ENCODE measurements at regions not wholly inside any gene's neighbourhood (a gene's known extent, or its start where the extent isn't known, plus 50 kb on each side); places are given as distances from the start of the nearest gene placed in this dataset.

DNA sequence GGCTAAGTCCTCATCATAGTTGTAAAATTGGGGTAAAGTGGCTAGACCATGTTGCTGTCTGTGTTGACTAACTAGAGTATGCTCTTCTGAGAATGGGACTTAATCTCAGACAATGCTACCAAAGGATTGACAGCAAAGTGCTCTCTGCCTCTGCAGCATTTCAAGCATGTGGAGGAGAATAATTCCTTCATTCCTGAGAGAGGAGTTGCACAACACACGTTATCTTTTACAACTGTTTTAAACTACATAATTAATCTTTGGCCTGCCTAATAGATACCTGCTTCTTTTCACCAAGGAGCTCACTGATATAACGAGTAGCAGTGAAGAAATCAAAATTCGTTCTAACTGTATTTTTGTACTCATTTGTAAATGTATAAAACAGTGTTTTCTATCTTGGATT is 2172.2 kb downstream of the PCDH9 start:
- no peak for TF ChIP-seq CTCF (IDR thresholded peaks at IDR 0.05)
- TF ChIP-seq POLR2AphosphoS5 (IDR thresholded peaks at IDR 0.05) = no peak
- no peak for TF ChIP-seq POLR2A (IDR thresholded peaks at IDR 0.05)

All from gastroesophageal sphincter (tissue), 3 donors.